ENCODE measurements at regions not wholly inside any gene's neighbourhood (a gene's known extent, or its start where the extent isn't known, plus 50 kb on each side); places are given as distances from the start of the nearest gene placed in this dataset.
"Not testable (repeated sequence)": the region's sequence is repeated elsewhere in the genome, so short reads cannot be mapped to it uniquely, and the experiment has no call there.

GRCh38 chr14:101675835-101676234 lies 85.7 kb upstream of the PPP2R5C start:
- H3K4me1 ChIP-seq (ENCODE audit: control insufficient read depth, insufficient read depth, low read length); H3K27me3 ChIP-seq (ENCODE audit: control insufficient read depth, insufficient read depth, low read length); H3K9me3 ChIP-seq (ENCODE audit: control insufficient read depth, low read depth, low read length); H3K27ac ChIP-seq (ENCODE audit: low read length); H3K4me3 ChIP-seq (ENCODE audit: low read length); DNase-seq; H3K36me3 ChIP-seq (ENCODE audit: control insufficient read depth, insufficient read depth, low read length): not testable (repeated sequence)
- WGBS (ENCODE audit: insufficient coverage, low lambda C conversion rate): no CpG with 5 or more reads among the region's 2 CpGs

DNA sequence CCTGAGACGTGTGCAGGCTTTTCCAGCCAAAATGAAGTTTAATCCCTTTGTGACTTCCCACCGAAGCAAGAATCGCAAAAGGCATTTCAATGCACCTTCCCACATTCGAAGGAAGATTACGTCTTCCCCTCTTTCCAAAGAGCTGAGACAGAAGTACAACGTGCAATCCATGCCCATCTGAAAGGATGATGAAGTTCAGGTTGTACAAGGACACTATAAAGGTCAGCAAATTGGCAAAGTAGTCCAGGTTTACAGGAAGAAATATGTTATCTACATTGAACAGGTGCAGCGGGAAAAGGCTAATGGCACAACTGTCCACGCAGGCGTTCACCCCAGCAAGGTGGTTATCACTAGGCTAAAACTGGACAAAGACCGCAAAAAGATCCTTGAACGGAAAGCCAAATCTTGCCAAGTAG lies 83.6 kb upstream of the PPP2R5C start:
- DNase-seq: not testable (repeated sequence)

GRCh38 chr14:101681795-101682194 lies 79.7 kb upstream of the PPP2R5C start:
- no peak for DNase-seq
- 100% methylated on average over 1 of the region's 2 CpGs for WGBS (ENCODE audit: insufficient coverage, low lambda C conversion rate)
- Histone ChIP-seq H3K27me3 (ENCODE audit: control insufficient read depth, insufficient read depth, low read length) (peaks cover 6% of the 10 kb centered on the region), H3K27ac (ENCODE audit: low read length) (no peak overlapping the region), H3K4me3 (ENCODE audit: low read length) (no peak overlapping the region), H3K36me3 (ENCODE audit: control insufficient read depth, insufficient read depth, low read length) (no peaks in the 10 kb centered on the region), H3K9me3 (ENCODE audit: control insufficient read depth, low read depth, low read length) (no peaks in the 10 kb centered on the region), H3K4me1 (ENCODE audit: control insufficient read depth, insufficient read depth, low read length) (no peaks in the 10 kb centered on the region)

More for the DNA sequence above, 83.6 kb upstream of the PPP2R5C start:
- not testable (repeated sequence) for H3K4me3 ChIP-seq (ENCODE audit: low read length); H3K27ac ChIP-seq (ENCODE audit: low read length); H3K9me3 ChIP-seq (ENCODE audit: control insufficient read depth, low read depth, low read length); H3K4me1 ChIP-seq (ENCODE audit: control insufficient read depth, insufficient read depth, low read length); H3K27me3 ChIP-seq (ENCODE audit: control insufficient read depth, insufficient read depth, low read length); H3K36me3 ChIP-seq (ENCODE audit: control insufficient read depth, insufficient read depth, low read length)
- no CpG with 5 or more reads among the region's 11 CpGs for WGBS (ENCODE audit: insufficient coverage, low lambda C conversion rate)

GRCh38 chr14:101683365-101683764 lies 78.1 kb upstream of the PPP2R5C start:
- no CpG with 5 or more reads among the region's 6 CpGs for WGBS (ENCODE audit: insufficient coverage, low lambda C conversion rate)
- peaks cover 6% of the 10 kb centered on the region for H3K27me3 ChIP-seq (ENCODE audit: control insufficient read depth, insufficient read depth, low read length)
- no peaks in the 10 kb centered on the region for H3K4me1 ChIP-seq (ENCODE audit: control insufficient read depth, insufficient read depth, low read length)
- DNase-seq: no peak
- H3K36me3 ChIP-seq (ENCODE audit: control insufficient read depth, insufficient read depth, low read length): no peaks in the 10 kb centered on the region
- no peak overlapping the region for H3K27ac ChIP-seq (ENCODE audit: low read length)
- H3K4me3 ChIP-seq (ENCODE audit: low read length): no peak overlapping the region
- no peaks in the 10 kb centered on the region for H3K9me3 ChIP-seq (ENCODE audit: control insufficient read depth, low read depth, low read length)

- no CpG with 5 or more reads among the region's 6 CpGs for WGBS (ENCODE audit: insufficient coverage, low lambda C conversion rate)
- Histone ChIP-seq H3K27ac (ENCODE audit: low read length) (no peak overlapping the region), H3K4me1 (ENCODE audit: control insufficient read depth, insufficient read depth, low read length) (no peaks in the 10 kb centered on the region), H3K4me3 (ENCODE audit: low read length) (no peak overlapping the region), H3K9me3 (ENCODE audit: control insufficient read depth, low read depth, low read length) (peaks cover 7% of the 10 kb centered on the region), H3K36me3 (ENCODE audit: control insufficient read depth, insufficient read depth, low read length) (no peaks in the 10 kb centered on the region), H3K27me3 (ENCODE audit: control insufficient read depth, insufficient read depth, low read length) (peaks cover 11% of the 10 kb centered on the region)
- no peak for DNase-seq
These were observed 73.6 kb upstream of the PPP2R5C start for GRCh38 chr14:101687756-101688546.

GRCh38 chr14:101689039-101689501 lies 72.4 kb upstream of the PPP2R5C start:
- Histone ChIP-seq H3K4me3 (ENCODE audit: low read length) (no peak overlapping the region), H3K36me3 (ENCODE audit: control insufficient read depth, insufficient read depth, low read length) (no peaks in the 10 kb centered on the region), H3K27ac (ENCODE audit: low read length) (no peak overlapping the region), H3K9me3 (ENCODE audit: control insufficient read depth, low read depth, low read length) (peaks cover 7% of the 10 kb centered on the region), H3K27me3 (ENCODE audit: control insufficient read depth, insufficient read depth, low read length) (peaks cover 11% of the 10 kb centered on the region), H3K4me1 (ENCODE audit: control insufficient read depth, insufficient read depth, low read length) (no peaks in the 10 kb centered on the region)
- no CpG with 5 or more reads among the region's 25 CpGs for WGBS (ENCODE audit: insufficient coverage, low lambda C conversion rate)
- DNase-seq: no peak

GRCh38 chr14:101689966-101690365 lies 71.5 kb upstream of the PPP2R5C start:
- DNase-seq; H3K4me1 ChIP-seq (ENCODE audit: control insufficient read depth, insufficient read depth, low read length); H3K9me3 ChIP-seq (ENCODE audit: control insufficient read depth, low read depth, low read length); H3K27me3 ChIP-seq (ENCODE audit: control insufficient read depth, insufficient read depth, low read length); H3K4me3 ChIP-seq (ENCODE audit: low read length); H3K36me3 ChIP-seq (ENCODE audit: control insufficient read depth, insufficient read depth, low read length); H3K27ac ChIP-seq (ENCODE audit: low read length): not testable (repeated sequence)
- WGBS (ENCODE audit: insufficient coverage, low lambda C conversion rate): no CpG with 5 or more reads among the region's 12 CpGs

DNA sequence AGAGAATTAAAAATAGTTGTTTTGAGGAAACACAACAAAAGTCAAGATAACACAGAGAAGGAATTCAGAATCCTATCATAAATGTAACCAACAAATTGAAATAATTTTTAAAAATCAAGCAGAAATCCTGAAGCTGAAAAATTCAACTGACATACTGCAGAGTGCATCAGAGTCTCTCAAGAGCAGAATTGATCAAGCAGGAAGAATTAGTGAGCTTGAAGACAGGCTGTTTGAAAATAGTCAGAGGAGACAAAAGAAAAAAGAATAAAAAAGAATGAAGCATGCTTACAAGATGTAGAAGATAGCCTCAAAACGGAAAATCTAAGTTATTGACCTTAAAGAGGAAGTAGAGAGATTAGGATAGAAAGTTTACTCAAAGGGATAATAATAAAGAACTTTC lies 65.8 kb upstream of the PPP2R5C start:
- Histone ChIP-seq H3K27me3 (ENCODE audit: control insufficient read depth, insufficient read depth, low read length) (peaks cover 9% of the 10 kb centered on the region), H3K27ac (ENCODE audit: low read length) (no peak overlapping the region), H3K36me3 (ENCODE audit: control insufficient read depth, insufficient read depth, low read length) (no peaks in the 10 kb centered on the region), H3K4me3 (ENCODE audit: low read length) (no peak overlapping the region), H3K4me1 (ENCODE audit: control insufficient read depth, insufficient read depth, low read length) (no peaks in the 10 kb centered on the region), H3K9me3 (ENCODE audit: control insufficient read depth, low read depth, low read length) (no peaks in the 10 kb centered on the region)
- DNase-seq: no peak
- 38% methylated on average over 1 of the region's 1 CpG for WGBS (ENCODE audit: insufficient coverage, low lambda C conversion rate)

GRCh38 chr14:101704140-101704539 lies 57.4 kb upstream of the PPP2R5C start:
- H3K4me3 ChIP-seq (ENCODE audit: low read length): no peak overlapping the region
- no peak overlapping the region for H3K27ac ChIP-seq (ENCODE audit: low read length)
- no peaks in the 10 kb centered on the region for H3K36me3 ChIP-seq (ENCODE audit: control insufficient read depth, insufficient read depth, low read length)
- no peak for DNase-seq
- no CpG with 5 or more reads among the region's 3 CpGs for WGBS (ENCODE audit: insufficient coverage, low lambda C conversion rate)
- H3K9me3 ChIP-seq (ENCODE audit: control insufficient read depth, low read depth, low read length): no peaks in the 10 kb centered on the region
- H3K4me1 ChIP-seq (ENCODE audit: control insufficient read depth, insufficient read depth, low read length): peaks cover 18% of the 10 kb centered on the region
- H3K27me3 ChIP-seq (ENCODE audit: control insufficient read depth, insufficient read depth, low read length): peaks cover 32% of the 10 kb centered on the region

DNA sequence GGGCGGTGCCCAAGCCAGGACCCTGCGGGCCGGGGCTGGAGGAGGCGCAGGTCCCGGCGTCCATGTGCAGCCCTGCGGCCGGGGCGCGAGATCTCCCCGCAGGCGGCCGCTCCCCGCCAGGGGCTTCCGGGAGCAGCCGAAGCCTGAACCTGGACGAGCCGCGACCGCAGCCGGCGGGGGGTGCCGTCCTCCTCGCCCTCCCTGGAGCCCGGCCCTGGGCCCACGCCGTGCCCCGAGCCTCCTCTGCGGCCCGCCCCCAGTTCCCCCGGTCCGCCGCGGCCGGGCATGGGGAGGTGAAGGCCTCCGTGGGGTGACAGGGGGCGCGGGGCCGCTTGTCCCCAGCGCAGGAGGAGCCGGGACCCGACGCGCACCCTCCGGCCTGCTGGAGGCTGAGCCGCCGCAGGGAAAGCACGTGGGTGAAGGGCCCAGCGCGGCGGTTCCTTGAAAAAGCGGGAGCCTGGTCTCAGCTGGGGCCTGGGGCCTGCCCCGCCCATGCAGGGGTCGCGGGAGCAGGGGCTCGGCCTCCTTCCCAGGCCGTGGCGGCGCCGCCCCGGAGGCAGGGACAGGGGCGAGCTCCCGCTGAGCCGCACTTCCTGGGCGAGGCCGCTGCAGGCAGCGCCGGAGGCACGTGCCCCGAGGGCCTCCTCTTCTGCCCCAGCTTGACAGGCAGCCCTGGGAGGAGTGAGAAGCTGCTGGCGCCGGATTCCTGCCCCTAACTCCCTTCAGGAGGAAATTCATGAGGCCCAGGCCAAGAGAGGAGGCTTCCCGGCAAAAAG lies 55.6 kb upstream of the PPP2R5C start:
- no peaks in the 10 kb centered on the region for H3K36me3 ChIP-seq (ENCODE audit: control insufficient read depth, insufficient read depth, low read length)
- H3K27ac ChIP-seq (ENCODE audit: low read length): no peak overlapping the region
- peak; percentile 79 to 92 for DNase-seq
- H3K4me3 ChIP-seq (ENCODE audit: low read length): peak overlapping the region; percentile 16
- H3K9me3 ChIP-seq (ENCODE audit: control insufficient read depth, low read depth, low read length): no peaks in the 10 kb centered on the region
- peaks cover 26% of the 10 kb centered on the region for H3K27me3 ChIP-seq (ENCODE audit: control insufficient read depth, insufficient read depth, low read length)
- peaks cover 18% of the 10 kb centered on the region for H3K4me1 ChIP-seq (ENCODE audit: control insufficient read depth, insufficient read depth, low read length)
- no CpG with 5 or more reads among the region's 73 CpGs for WGBS (ENCODE audit: insufficient coverage, low lambda C conversion rate)
